ENCODE measurements at regions not wholly inside any gene's neighbourhood (a gene's known extent, or its start where the extent isn't known, plus 50 kb on each side); places are given as distances from the start of the nearest gene placed in this dataset.

- no peak for DNase-seq
Measured at GRCh38 chr2:19235308-19235707, 123.1 kb downstream of the OSR1 start.

- DNase-seq = no peak
Measured at GRCh38 chr2:19232312-19232711, 126.1 kb downstream of the OSR1 start.

GRCh38 chr2:19231625-19232024, 126.8 kb downstream of the OSR1 start:
- no peak for DNase-seq

GRCh38 chr2:19230626-19231025, 127.8 kb downstream of the OSR1 start:
- DNase-seq = no peak

- no peak for DNase-seq
Measured at GRCh38 chr2:19228715-19229114, 129.7 kb downstream of the OSR1 start.

- peak; percentile 60 for DNase-seq
Measured at GRCh38 chr2:19228181-19228593, 130.2 kb downstream of the OSR1 start.

- no peak for DNase-seq
Measured at GRCh38 chr2:19226871-19227270, 131.6 kb downstream of the OSR1 start.

- DNase-seq = no peak
Measured at GRCh38 chr2:19226386-19226785, 132.0 kb downstream of the OSR1 start.

GRCh38 chr2:19225931-19226330, 132.5 kb downstream of the OSR1 start:
- no peak for DNase-seq

GRCh38 chr2:19225126-19225525, 133.3 kb downstream of the OSR1 start:
- no peak for DNase-seq

GRCh38 chr2:19224486-19224885, 133.9 kb downstream of the OSR1 start:
- no peak for DNase-seq

GRCh38 chr2:19224011-19224410, 134.4 kb downstream of the OSR1 start:
- DNase-seq = no peak

- DNase-seq = no peak
Measured at GRCh38 chr2:19219060-19219459, 139.4 kb downstream of the OSR1 start.

GRCh38 chr2:19218166-19218565, 140.3 kb downstream of the OSR1 start:
- no peak for DNase-seq

- DNase-seq = no peak
Measured at GRCh38 chr2:19216676-19217602, 141.5 kb downstream of the OSR1 start.

GRCh38 chr2:19216238-19216637, 142.2 kb downstream of the OSR1 start:
- DNase-seq = no peak

- DNase-seq = no peak
Measured at GRCh38 chr2:19214682-19215391, 143.6 kb downstream of the OSR1 start.

- no peak for DNase-seq
Measured at GRCh38 chr2:19209575-19210341, 148.7 kb downstream of the OSR1 start.

GRCh38 chr2:19208479-19209199, 149.8 kb downstream of the OSR1 start:
- no peak for DNase-seq

- DNase-seq = no peak
Measured at GRCh38 chr2:19207452-19207851, 151.0 kb downstream of the OSR1 start.

GRCh38 chr2:19205983-19206533, 152.4 kb downstream of the OSR1 start:
- DNase-seq = no peak

Data from renal pelvis (tissue), 1 donor.